ENCODE measurements at regions not wholly inside any gene's neighbourhood (a gene's known extent, or its start where the extent isn't known, plus 50 kb on each side); places are given as distances from the start of the nearest gene placed in this dataset.

DNA sequence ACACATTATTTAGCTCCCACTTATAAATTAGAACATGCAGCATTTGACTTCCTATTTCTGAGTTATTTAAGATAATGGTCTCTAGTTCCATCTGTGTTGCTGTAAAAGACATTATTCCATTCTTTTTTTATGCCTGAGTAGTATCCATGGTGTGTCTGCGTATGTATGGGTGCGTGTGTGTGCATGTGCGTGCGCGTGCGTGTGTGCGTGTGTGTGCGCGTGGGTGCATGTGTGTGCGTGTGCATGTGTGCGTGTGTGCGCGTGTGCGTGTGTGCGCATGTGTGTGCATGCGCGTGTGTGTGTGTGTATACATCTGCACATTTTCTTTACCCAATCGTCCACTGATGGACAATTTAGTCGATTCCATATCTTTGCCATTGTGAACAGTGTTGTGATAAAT lies 479.4 kb upstream of the TMEM132C start:
- intact Hi-C loops (cut with micrococcal nuclease; ENCODE audit: unreplicated experiment) = no loop called here
- H3K9me2 ChIP-seq (ENCODE audit: insufficient read depth) = no peaks in the 10 kb centered on the region
- ChIA-PET CTCF (no interaction called here), POLR2A (ENCODE audit: unreplicated experiment) (no interaction called here)
- no peak overlapping the region for H3K4me2 ChIP-seq
- no peak overlapping the region for H2AFZ ChIP-seq
- TF ChIP-seq, protein P1, sequence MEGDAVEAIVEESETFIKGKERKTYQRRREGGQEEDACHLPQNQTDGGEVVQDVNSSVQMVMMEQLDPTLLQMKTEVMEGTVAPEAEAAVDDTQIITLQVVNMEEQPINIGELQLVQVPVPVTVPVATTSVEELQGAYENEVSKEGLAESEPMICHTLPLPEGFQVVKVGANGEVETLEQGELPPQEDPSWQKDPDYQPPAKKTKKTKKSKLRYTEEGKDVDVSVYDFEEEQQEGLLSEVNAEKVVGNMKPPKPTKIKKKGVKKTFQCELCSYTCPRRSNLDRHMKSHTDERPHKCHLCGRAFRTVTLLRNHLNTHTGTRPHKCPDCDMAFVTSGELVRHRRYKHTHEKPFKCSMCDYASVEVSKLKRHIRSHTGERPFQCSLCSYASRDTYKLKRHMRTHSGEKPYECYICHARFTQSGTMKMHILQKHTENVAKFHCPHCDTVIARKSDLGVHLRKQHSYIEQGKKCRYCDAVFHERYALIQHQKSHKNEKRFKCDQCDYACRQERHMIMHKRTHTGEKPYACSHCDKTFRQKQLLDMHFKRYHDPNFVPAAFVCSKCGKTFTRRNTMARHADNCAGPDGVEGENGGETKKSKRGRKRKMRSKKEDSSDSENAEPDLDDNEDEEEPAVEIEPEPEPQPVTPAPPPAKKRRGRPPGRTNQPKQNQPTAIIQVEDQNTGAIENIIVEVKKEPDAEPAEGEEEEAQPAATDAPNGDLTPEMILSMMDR (conservative IDR thresholded peaks at IDR 0.05) = no peak
- no peak for TF ChIP-seq EZH2 (IDR thresholded peaks at IDR 0.05; ENCODE audit: low read depth)
- no peaks in the 10 kb centered on the region for H3K9me3 ChIP-seq (ENCODE audit: insufficient read depth, low read depth)
- H3K36me3 ChIP-seq (ENCODE audit: low read depth) = no peaks in the 10 kb centered on the region
- H3K4me1 ChIP-seq (replicated peaks; ENCODE audit: insufficient read depth) = no peaks in the 10 kb centered on the region
- H3F3A ChIP-seq (ENCODE audit: insufficient read depth, low read depth) = no peaks in the 10 kb centered on the region
- no peak overlapping the region for H3K4me3 ChIP-seq
- H3K27ac ChIP-seq = no peak overlapping the region
- H3K27me3 ChIP-seq (ENCODE audit: insufficient read depth, low read depth) = peaks cover 8% of the 10 kb centered on the region; the same call in 1 of the 2 replicates
- no peaks in the 10 kb centered on the region for H3K79me2 ChIP-seq (ENCODE audit: low read depth)
- no TSS peak for BruUV-seq (replicated peaks)
- no peak for DNase-seq
- no peaks in the 10 kb centered on the region for H4K20me1 ChIP-seq (ENCODE audit: insufficient read depth)

DNA sequence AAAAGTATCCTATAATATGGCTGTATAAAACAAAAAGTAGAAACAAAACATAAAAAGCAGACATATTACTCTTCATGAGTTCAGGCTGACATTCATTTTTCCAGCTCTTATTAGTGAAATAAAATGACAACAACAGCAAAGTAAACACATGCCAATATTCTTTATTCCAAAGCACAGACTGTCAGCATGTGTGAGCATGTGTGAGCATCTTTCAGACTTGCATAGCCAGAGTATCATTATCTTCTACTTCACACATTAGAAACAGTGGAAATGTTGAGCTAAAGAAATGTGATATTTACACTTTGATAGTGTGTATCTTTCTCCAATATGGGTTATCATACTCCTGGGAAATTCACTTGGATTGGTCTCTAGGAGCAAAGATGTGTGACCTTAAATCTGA lies 476.6 kb upstream of the TMEM132C start:
- no peaks in the 10 kb centered on the region for H3F3A ChIP-seq (ENCODE audit: insufficient read depth, low read depth)
- ChIA-PET CTCF (no interaction called here), POLR2A (ENCODE audit: unreplicated experiment) (no interaction called here)
- H3K4me1 ChIP-seq (replicated peaks; ENCODE audit: insufficient read depth) = no peaks in the 10 kb centered on the region
- H2AFZ ChIP-seq = no peak overlapping the region
- peaks cover 6% of the 10 kb centered on the region; the same call in 1 of the 2 replicates for H3K27me3 ChIP-seq (ENCODE audit: insufficient read depth, low read depth)
- no TSS peak for BruUV-seq (replicated peaks)
- no peak for TF ChIP-seq EZH2 (IDR thresholded peaks at IDR 0.05; ENCODE audit: low read depth)
- TF ChIP-seq, protein P1 (conservative IDR thresholded peaks at IDR 0.05) = no peak
- no peak overlapping the region for H3K4me3 ChIP-seq
- no peak for DNase-seq
- H3K36me3 ChIP-seq (ENCODE audit: low read depth) = no peaks in the 10 kb centered on the region
- H3K9me2 ChIP-seq (ENCODE audit: insufficient read depth) = no peaks in the 10 kb centered on the region
- no peak overlapping the region for H3K4me2 ChIP-seq
- H3K79me2 ChIP-seq (ENCODE audit: low read depth) = no peaks in the 10 kb centered on the region
- no peak overlapping the region for H3K27ac ChIP-seq
- intact Hi-C loops (cut with micrococcal nuclease; ENCODE audit: unreplicated experiment) = no loop called here
- H3K9me3 ChIP-seq (ENCODE audit: insufficient read depth, low read depth) = no peaks in the 10 kb centered on the region
- H4K20me1 ChIP-seq (ENCODE audit: insufficient read depth) = no peaks in the 10 kb centered on the region

DNA sequence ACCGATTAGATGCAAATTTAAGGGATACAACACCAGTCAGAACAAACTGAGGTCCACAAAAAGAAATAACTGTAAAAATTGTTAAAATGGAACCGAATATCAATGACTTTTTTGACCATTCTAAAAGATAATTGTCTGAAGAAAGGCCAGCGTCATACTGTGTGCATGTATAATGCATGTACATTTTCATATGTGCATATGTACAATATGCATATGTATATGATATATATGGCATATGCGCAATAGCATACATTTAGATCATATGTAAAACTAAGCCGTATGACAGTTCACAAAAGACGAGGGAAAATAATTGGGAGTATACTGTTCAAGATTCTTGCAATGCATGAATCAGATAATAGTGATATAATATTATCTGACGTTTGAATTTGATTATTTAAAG lies 475.8 kb upstream of the TMEM132C start:
- no peak for TF ChIP-seq EZH2 (IDR thresholded peaks at IDR 0.05; ENCODE audit: low read depth)
- TF ChIP-seq, protein P1 (conservative IDR thresholded peaks at IDR 0.05) = no peak

More for the DNA sequence above, 475.8 kb upstream of the TMEM132C start:
- intact Hi-C loops (cut with micrococcal nuclease; ENCODE audit: unreplicated experiment) = no loop called here
- Histone ChIP-seq H4K20me1 (ENCODE audit: insufficient read depth) (no peaks in the 10 kb centered on the region), H3K27ac (no peak overlapping the region), H3K27me3 (ENCODE audit: insufficient read depth, low read depth) (0 out of 2 replicates have a peak, but pooled peaks cover 6% of the 10 kb centered on the region), H3K4me2 (no peak overlapping the region), H3K36me3 (ENCODE audit: low read depth) (no peaks in the 10 kb centered on the region), H3F3A (ENCODE audit: insufficient read depth, low read depth) (no peaks in the 10 kb centered on the region), H3K79me2 (ENCODE audit: low read depth) (no peaks in the 10 kb centered on the region), H3K4me3 (no peak overlapping the region), H2AFZ (no peak overlapping the region), H3K9me2 (ENCODE audit: insufficient read depth) (no peaks in the 10 kb centered on the region), H3K9me3 (ENCODE audit: insufficient read depth, low read depth) (no peaks in the 10 kb centered on the region), H3K4me1 (replicated peaks; ENCODE audit: insufficient read depth) (no peaks in the 10 kb centered on the region)
- BruUV-seq (replicated peaks) = no TSS peak
- DNase-seq = no peak
- ChIA-PET POLR2A (ENCODE audit: unreplicated experiment) (no interaction called here), CTCF (no interaction called here)
